Body of pancreas (tissue), 4 donors: ENCODE measurements at regions not wholly inside any gene's neighbourhood (a gene's known extent, or its start where the extent isn't known, plus 50 kb on each side); places are given as distances from the start of the nearest gene placed in this dataset.
"Not testable (repeated sequence)": the region's sequence is repeated elsewhere in the genome, so short reads cannot be mapped to it uniquely, and the experiment has no call there.

Experiments used
- ATAC-seq: fragments of 150-250 bp; one replicate; pipeline ENCODE4 v1.9.1; 2016
- DNase-seq, 4 donors: peaks; one replicate each; pipeline ENCODE4 v3.0.0-alpha.2; 2019
- H3K27ac ChIP-seq, 4 donors: fragments of 200-600 bp; sonication (generic); 1 replicate in 3 of 4; 2 replicates in 1 of 4; pipeline versions ENCODE4 v1.5.1 to v1.6.1; 2016 to 2019; ENCODE audit warnings: mild to moderate bottlenecking in 1 of 4, mixed read lengths in 1 of 4, moderate library complexity in 1 of 4
- H3K27me3 ChIP-seq, 2 donors: fragments of 200-600 bp; sonication (generic); one replicate each; pipeline ENCODE4 v1.6.0; 2016; ENCODE audit warnings: mild to moderate bottlenecking in 1 of 2
- H3K36me3 ChIP-seq, 2 donors: fragments of 200-600 bp; sonication (generic); replicated peaks in 1 of 2; 2 replicates each; pipeline ENCODE4 v1.5.1; 2016; ENCODE audit warnings: low read depth in 2 of 2; ENCODE audit not compliant: insufficient read depth in 1 of 2
- H3K4me1 ChIP-seq: fragments of 200-600 bp; sonication (generic); one replicate; pipeline ENCODE4 v1.6.0; 2016
- H3K4me3 ChIP-seq, 2 donors: fragments of 200-600 bp; sonication (generic); 1 replicate in 1 of 2; 2 replicates in 1 of 2; pipeline ENCODE4 v1.5.1; 2016 to 2019
- H3K9me3 ChIP-seq, 3 donors: fragments of 200-600 bp; sonication (generic); 1 replicate in 2 of 3; 2 replicates in 1 of 3; pipeline ENCODE4 v1.5.1; 2016
- POLR2A ChIP-seq, 3 donors: fragments of 450-650 bp; IDR thresholded peaks; one replicate each; pipeline ENCODE4 v1.6.1; 2016; ENCODE audit warnings: antibody characterized with exemption in 3 of 3, mild to moderate bottlenecking in 2 of 3
- WGBS, 2 donors: methylation state at CpG; one replicate each; pipeline ENCODE4 v1.1.5; 2017; 5-methylcytosine and 5-hydroxymethylcytosine counted together
- intact Hi-C: fragments of 100-400 bp; cut with DNase I; formaldehyde crosslinking; loops from one replicate; pipeline ENCODE4 v1.15.1; 2023
- TF ChIP-seq, protein P1 (sequence below), 7 experiments: fragments of 450-650 bp in 4 of 7; fragments of 200-600 bp in 3 of 7; sonication (generic) in 3 of 7; IDR thresholded peaks; one replicate each; pipeline ENCODE4 v1.5.1; 2016 to 2019; ENCODE audit warnings: antibody characterized with exemption in 7 of 7

DNA sequence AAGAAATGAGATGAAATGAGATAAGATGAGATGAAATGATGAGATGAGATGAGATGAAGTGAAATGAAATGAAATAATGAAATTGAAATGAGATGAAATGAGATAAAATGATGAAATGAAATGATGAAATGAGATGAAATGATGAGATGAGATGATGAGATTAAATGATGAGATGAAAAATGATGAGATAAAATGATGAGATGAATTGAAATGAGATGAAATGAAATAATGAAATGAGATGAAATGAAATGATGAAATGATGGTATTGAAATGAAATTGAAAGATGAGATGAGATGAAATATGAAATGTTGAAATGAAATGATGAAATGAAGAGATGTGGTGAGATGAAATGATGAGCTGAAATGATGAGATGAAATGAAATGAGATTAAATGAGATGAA is 231.0 kb downstream of the GOLGA6L6 start:
- Histone ChIP-seq H3K4me1 (no peaks in the 10 kb centered on the region), H3K4me3 (no peak overlapping the region), H3K36me3 (no peaks in the 10 kb centered on the region), H3K27ac (no peak overlapping the region), H3K27me3 (no peaks in the 10 kb centered on the region), H3K9me3 (no peaks in the 10 kb centered on the region)
- no peak for DNase-seq
- intact Hi-C loops = no loop called here
- TF ChIP-seq, protein P1, sequence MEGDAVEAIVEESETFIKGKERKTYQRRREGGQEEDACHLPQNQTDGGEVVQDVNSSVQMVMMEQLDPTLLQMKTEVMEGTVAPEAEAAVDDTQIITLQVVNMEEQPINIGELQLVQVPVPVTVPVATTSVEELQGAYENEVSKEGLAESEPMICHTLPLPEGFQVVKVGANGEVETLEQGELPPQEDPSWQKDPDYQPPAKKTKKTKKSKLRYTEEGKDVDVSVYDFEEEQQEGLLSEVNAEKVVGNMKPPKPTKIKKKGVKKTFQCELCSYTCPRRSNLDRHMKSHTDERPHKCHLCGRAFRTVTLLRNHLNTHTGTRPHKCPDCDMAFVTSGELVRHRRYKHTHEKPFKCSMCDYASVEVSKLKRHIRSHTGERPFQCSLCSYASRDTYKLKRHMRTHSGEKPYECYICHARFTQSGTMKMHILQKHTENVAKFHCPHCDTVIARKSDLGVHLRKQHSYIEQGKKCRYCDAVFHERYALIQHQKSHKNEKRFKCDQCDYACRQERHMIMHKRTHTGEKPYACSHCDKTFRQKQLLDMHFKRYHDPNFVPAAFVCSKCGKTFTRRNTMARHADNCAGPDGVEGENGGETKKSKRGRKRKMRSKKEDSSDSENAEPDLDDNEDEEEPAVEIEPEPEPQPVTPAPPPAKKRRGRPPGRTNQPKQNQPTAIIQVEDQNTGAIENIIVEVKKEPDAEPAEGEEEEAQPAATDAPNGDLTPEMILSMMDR (IDR thresholded peaks at IDR 0.05) = no peak
- no peak for TF ChIP-seq POLR2A (IDR thresholded peaks at IDR 0.05)
- ATAC-seq = no peak

DNA sequence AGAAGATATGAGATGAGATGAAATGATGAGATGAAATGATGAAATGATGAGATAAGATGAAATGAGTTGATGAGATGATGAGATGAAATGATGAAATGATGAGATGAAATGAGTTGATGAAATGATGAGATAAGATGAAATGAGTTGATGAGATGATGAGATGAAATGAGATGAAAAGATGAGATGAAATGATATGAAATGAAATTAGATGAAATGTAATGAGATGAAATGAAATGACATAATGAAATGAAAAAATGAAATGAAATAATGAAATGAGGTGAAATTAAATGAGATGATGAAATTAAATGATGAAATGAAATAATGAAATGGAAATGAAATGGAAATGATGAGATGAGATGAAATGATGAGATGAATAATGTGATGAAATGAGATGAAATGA is 231.6 kb downstream of the GOLGA6L6 start:
- DNase-seq, ATAC-seq, intact Hi-C loops: not testable (repeated sequence)

DNA sequence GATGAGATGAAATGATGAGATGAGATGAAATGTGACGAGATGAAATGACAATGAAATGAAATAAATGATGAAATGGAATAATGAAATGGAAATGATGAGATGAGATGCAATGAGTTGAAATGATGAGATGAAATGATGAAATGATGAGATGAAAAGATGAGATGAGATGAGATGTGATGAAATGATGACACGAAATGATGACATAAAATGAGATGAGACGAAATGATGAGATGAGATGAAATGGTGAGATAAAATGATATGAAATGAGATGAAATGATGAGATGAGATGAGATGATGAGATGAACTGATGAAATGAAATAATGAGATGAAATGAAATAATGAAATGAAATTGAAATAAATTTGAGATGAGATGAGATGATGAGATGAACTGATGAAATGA is 232.2 kb downstream of the GOLGA6L6 start:
- H3K9me3 ChIP-seq, H3K4me1 ChIP-seq, H3K36me3 ChIP-seq, ATAC-seq, DNase-seq, H3K27ac ChIP-seq, H3K4me3 ChIP-seq, intact Hi-C loops, H3K27me3 ChIP-seq: not testable (repeated sequence)
- 41 to 62% methylated on average over 3 of the region's 3 CpGs for WGBS, 2 donors

More for the DNA sequence above, 231.6 kb downstream of the GOLGA6L6 start:
- H3K9me3 ChIP-seq, H3K4me1 ChIP-seq, H3K27me3 ChIP-seq, H3K27ac ChIP-seq, H3K4me3 ChIP-seq, H3K36me3 ChIP-seq: not testable (repeated sequence)

DNA sequence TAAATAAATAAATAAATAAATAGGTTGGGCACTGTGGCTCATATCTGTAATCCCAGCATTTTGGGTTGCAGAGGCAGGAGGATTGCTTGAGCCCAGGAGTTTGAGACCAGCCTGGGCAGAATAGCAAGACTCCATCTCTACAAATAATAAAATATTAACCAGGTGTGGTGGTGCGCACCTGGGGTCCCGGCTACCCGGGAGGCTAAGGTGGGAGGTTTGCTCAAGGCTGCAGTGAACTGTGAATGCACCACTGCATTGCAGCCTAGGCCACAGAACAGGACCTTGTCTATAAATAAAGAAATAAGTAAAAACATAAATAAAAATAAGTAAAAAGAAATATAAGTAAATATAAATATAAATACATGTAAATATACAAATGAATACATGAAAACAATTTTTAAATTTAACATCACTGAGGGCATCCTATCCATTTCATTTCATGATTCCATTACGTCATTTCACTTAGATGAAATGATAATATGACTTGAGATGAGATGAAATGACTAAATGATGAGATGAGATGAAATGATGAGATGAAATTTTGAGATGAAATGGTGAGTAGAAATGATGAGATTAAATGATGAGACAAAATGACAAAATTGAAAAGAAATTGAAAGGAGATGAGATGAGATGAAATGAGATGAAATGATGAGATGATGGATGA is 233.4 kb downstream of the GOLGA6L6 start:
- 73 to 74% methylated on average over 4 of the region's 4 CpGs for WGBS, 2 donors
- H3K27ac ChIP-seq, H3K27me3 ChIP-seq, H3K36me3 ChIP-seq, H3K4me1 ChIP-seq, ATAC-seq, intact Hi-C loops, H3K4me3 ChIP-seq, DNase-seq, H3K9me3 ChIP-seq: not testable (repeated sequence)

DNA sequence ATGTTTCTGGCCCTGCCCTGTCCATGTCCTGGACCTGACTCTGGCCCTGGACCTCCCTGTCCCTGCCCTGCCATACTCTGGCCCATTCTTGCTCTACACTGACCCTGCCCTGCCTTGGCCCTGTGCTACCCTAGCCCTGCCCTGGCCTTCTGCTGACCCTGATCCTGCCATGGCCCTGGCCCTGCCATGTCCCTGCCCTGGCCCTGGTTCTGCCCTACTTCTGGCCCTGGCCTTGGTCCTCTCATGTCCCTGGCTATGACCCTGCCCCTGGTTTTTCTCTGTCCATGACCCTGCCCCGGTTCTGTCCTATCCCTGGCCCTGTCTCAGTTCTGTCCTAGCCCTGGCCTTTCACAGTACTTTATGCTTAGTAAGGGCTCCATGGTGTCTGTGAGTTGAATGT is 234.5 kb downstream of the GOLGA6L6 start:
- H3K36me3 ChIP-seq, intact Hi-C loops, DNase-seq, H3K27ac ChIP-seq, H3K4me3 ChIP-seq, H3K9me3 ChIP-seq, H3K4me1 ChIP-seq, ATAC-seq, H3K27me3 ChIP-seq: not testable (repeated sequence)
- 39 to 64% methylated on average over 1 of the region's 1 CpG for WGBS, 2 donors

DNA sequence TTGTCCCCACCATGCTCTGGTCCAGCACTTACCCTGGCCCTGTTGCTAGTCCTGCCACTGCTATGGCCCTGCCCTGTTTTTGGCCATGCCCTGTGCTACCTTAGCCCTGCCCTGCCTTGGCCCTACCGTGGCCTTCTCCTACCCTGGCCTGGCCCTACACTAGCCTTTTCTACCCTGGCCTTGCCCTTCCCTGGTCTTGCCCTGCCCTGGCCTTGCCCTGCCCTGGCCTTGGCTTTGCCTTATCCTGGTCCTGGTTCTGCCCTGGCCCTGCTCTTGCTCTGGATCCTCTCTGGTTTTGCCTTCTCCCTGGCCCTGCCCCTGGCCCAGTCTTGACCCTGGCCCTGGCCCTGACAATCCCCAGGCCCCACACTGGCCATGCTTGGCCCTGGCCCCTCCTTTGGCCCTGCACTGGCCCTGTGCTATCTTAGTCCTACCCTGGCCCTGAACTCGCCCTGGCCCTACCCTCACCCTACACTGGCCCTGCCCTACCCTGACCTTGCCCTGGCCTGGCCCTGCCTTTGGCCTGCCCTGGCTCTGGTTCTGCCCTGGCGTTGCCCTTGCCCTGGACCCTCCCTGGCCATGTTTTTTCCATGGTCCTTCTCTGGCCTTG is 235.0 kb downstream of the GOLGA6L6 start:
- H3K36me3 ChIP-seq, H3K27ac ChIP-seq, H3K4me3 ChIP-seq, H3K4me1 ChIP-seq, ATAC-seq, intact Hi-C loops, H3K9me3 ChIP-seq, H3K27me3 ChIP-seq, DNase-seq: not testable (repeated sequence)
- 45 to 52% methylated on average over 3 of the region's 3 CpGs for WGBS, 2 donors

DNA sequence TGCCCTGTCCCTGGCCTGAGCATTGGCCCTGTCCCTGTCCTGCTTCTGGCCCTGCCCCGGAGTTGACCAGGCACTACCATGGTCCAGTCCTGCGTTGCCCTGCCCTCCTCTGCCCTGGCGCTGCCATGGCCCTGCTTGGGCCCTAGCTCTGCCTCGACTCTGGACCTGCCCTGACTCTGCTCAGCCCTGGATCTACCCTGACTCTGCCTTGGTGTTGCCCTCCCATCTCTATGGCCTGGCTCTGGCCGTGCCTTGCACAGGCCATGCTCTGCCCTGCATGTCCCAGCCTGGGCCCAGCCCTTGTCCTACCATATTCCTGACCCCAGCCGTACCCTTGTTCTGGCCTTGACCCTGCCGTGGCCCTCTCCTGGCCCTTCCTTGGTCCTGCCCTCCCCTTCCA is 235.7 kb downstream of the GOLGA6L6 start:
- DNase-seq, ATAC-seq, intact Hi-C loops, H3K9me3 ChIP-seq, H3K27ac ChIP-seq, H3K27me3 ChIP-seq, H3K36me3 ChIP-seq, H3K4me3 ChIP-seq, H3K4me1 ChIP-seq: not testable (repeated sequence)
- 67 to 68% methylated on average over 3 to 5 of the region's 7 CpGs for WGBS, 2 donors

DNA sequence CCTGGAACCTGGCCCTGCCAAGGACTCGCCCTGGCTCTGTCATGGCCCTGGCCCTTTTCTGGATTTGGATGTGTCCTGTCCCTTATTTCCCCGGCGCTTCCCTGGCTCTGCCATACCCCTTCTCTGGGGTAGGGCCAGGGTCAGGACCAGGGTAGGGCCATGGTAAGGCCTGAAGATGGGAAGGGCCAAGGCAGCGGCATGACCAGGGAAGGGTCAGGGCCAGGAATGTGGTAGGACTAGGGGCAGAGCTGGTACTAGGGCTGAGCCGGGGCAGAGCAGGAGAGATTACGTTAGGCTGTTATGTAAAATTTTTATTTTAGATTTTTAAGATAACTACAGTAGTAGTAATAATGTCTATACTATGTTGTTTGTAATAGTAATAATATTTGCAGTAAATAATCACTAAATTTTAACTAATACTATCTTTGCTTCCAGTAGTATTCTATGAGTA is 236.6 kb downstream of the GOLGA6L6 start:
- H3K36me3 ChIP-seq, intact Hi-C loops, H3K9me3 ChIP-seq, H3K27me3 ChIP-seq, H3K4me3 ChIP-seq, DNase-seq, ATAC-seq, H3K4me1 ChIP-seq, H3K27ac ChIP-seq: not testable (repeated sequence)
- 72 to 77% methylated on average over 6 of the region's 6 CpGs for WGBS, 2 donors

DNA sequence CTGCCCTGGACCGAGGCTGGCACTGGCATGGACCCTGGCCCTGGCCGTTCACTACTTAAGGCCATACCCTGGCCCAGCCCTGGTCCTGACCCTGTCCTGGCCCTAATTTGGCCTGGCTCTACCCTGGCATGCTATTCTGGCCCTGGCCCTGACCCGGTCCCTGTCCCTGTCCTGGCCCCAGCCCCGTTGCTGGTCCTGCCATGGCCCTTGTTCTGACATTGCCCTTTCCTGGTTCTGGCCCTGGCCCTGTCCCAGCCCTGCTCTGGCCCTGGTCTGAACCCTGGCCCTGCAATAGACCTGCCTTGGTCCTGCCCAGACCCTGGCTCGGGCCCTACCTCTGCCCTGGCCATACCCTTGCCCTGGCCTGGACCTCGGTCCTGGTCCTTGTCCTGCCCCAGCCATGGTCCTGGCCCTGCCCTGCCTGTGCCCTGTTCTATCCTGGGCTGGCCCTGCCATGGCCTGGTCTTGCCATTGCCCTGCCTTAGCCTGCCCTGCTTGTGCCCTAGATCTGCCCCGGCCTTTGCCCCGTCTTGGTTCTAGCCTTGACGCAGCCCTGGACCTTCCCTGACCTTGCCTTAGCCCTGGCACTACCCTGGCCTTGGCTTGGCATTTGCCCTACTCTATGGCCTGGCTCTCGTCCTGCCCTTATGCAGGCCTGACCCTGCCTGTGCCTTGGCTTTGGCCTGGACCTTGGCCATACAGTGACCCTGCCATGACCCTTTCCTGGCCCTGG is 237.2 kb downstream of the GOLGA6L6 start:
- H3K4me1 ChIP-seq, H3K4me3 ChIP-seq, H3K9me3 ChIP-seq, H3K27me3 ChIP-seq, ATAC-seq, DNase-seq, intact Hi-C loops, H3K36me3 ChIP-seq, H3K27ac ChIP-seq: not testable (repeated sequence)
- WGBS, 2 donors = 63 to 76% methylated on average over 8 to 9 of the region's 10 CpGs

DNA sequence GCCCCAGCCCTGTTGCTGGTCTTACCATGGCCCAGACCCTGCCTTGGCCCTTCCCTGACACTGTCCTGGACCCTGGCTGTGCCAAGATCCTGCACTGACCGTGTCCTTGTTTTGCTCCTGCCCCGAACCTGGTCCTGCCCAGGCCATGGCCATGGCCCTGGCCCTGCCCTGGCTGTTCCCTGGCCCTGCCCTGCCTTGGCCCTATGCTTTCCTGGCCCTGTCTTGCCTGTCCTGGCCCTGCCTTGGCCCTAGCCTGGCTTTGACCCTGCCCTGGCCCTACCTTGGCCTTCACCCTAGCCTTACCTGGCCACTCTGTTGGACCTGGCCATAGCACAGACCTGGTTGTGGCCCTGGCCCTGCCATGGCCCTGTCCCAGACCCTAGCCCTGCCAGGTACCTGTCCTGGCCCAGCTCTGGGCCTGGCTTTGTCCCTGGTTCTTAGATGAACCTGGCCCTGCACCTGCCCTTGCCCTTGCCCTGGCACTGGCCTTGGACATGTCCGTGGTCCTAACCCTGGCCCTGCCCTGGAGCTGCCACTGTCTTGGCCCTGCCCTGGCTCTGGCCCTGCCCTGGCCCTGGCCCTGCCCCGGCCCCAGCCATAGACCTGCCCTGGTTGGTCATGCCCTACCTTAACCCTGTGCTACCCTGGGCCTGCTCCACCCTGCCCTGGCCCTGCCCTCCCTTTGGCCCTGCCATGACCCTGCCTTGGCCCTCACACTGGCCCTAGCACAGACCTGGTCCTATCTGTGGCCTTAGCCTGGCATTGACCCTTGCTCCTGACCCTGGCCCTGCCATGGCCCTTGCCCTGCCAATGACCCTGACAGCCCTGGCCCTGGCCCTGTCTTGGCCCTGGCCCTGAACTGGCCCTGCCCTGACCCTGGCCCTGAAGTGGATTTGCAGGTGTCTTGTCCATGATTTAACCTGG is 238.1 kb downstream of the GOLGA6L6 start:
- H3K4me1 ChIP-seq, H3K27me3 ChIP-seq, DNase-seq, H3K36me3 ChIP-seq, H3K4me3 ChIP-seq, H3K27ac ChIP-seq, ATAC-seq, intact Hi-C loops, H3K9me3 ChIP-seq: not testable (repeated sequence)
- 56 to 57% methylated on average over 2 to 4 of the region's 4 CpGs for WGBS, 2 donors
